ENCODE measurements at regions not wholly inside any gene's neighbourhood (a gene's known extent, or its start where the extent isn't known, plus 50 kb on each side); places are given as distances from the start of the nearest gene placed in this dataset.

DNA sequence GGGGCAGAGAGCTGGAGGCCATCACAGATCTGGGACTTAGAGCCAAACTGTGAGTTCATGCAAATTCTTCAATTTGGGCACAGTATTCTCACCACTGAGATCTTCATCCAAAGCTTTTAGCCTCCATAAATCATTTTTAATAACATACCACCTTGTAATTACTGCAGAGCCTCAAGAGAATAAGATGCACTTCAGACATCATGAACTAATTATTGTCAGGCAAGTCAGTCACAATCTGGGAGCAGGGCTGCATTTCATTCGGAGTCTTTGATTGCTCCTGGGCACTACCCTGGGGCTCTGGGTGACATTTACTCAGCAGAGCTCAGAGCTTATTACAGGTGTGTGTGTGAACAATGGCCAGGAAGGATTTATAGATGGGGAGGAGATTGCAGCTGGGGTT is 623.7 kb downstream of the PTPRU start:
- TF ChIP-seq POLR2AphosphoS5 (IDR thresholded peaks at IDR 0.05; ENCODE audit: low read depth, low read length) (no peak), TAF1 (IDR thresholded peaks at IDR 0.05; ENCODE audit: borderline replicate concordance, low read depth, low read length) (no peak), POLR2A (IDR thresholded peaks at IDR 0.05; ENCODE audit: low read depth, low read length) (no peak)
- FAIRE-seq = no peak
- DNase-seq (ENCODE audit: insufficient read length) = no peak

GRCh38 chr1:29859126-29859525 is 622.8 kb downstream of the PTPRU start:
- FAIRE-seq (no peak), DNase-seq (ENCODE audit: insufficient read length) (no peak)
- TF ChIP-seq POLR2A (IDR thresholded peaks at IDR 0.05; ENCODE audit: low read depth, low read length) = no peak
- TF ChIP-seq POLR2AphosphoS5 (IDR thresholded peaks at IDR 0.05; ENCODE audit: low read depth, low read length) = no peak
- TF ChIP-seq TAF1 (IDR thresholded peaks at IDR 0.05; ENCODE audit: borderline replicate concordance, low read depth, low read length) = no peak

- FAIRE-seq = no peak
- TF ChIP-seq POLR2AphosphoS5 (IDR thresholded peaks at IDR 0.05; ENCODE audit: low read depth, low read length) (no peak), POLR2A (IDR thresholded peaks at IDR 0.05; ENCODE audit: low read depth, low read length) (no peak), TAF1 (IDR thresholded peaks at IDR 0.05; ENCODE audit: borderline replicate concordance, low read depth, low read length) (no peak)
- DNase-seq (ENCODE audit: insufficient read length) = no peak
These were observed 622.3 kb downstream of the PTPRU start for GRCh38 chr1:29858646-29859045.

GRCh38 chr1:29856340-29857114 is 620.2 kb downstream of the PTPRU start:
- no peak for TF ChIP-seq POLR2A (IDR thresholded peaks at IDR 0.05; ENCODE audit: low read depth, low read length)
- TF ChIP-seq TAF1 (IDR thresholded peaks at IDR 0.05; ENCODE audit: borderline replicate concordance, low read depth, low read length) = no peak
- TF ChIP-seq POLR2AphosphoS5 (IDR thresholded peaks at IDR 0.05; ENCODE audit: low read depth, low read length) = no peak
- FAIRE-seq = no peak
- no peak for DNase-seq (ENCODE audit: insufficient read length)

- FAIRE-seq (no peak), DNase-seq (ENCODE audit: insufficient read length) (no peak)
- no peak for TF ChIP-seq POLR2A (IDR thresholded peaks at IDR 0.05; ENCODE audit: low read depth, low read length)
- TF ChIP-seq POLR2AphosphoS5 (IDR thresholded peaks at IDR 0.05; ENCODE audit: low read depth, low read length) = no peak
These were observed 619.3 kb downstream of the PTPRU start for GRCh38 chr1:29855561-29856160.

GRCh38 chr1:29854700-29855276 is 618.5 kb downstream of the PTPRU start:
- FAIRE-seq = no peak
- TF ChIP-seq POLR2AphosphoS5 (IDR thresholded peaks at IDR 0.05; ENCODE audit: low read depth, low read length) = no peak
- TF ChIP-seq POLR2A (IDR thresholded peaks at IDR 0.05; ENCODE audit: low read depth, low read length) = no peak
- TF ChIP-seq TAF1 (IDR thresholded peaks at IDR 0.05; ENCODE audit: borderline replicate concordance, low read depth, low read length) = no peak
- DNase-seq (ENCODE audit: insufficient read length) = no peak

DNA sequence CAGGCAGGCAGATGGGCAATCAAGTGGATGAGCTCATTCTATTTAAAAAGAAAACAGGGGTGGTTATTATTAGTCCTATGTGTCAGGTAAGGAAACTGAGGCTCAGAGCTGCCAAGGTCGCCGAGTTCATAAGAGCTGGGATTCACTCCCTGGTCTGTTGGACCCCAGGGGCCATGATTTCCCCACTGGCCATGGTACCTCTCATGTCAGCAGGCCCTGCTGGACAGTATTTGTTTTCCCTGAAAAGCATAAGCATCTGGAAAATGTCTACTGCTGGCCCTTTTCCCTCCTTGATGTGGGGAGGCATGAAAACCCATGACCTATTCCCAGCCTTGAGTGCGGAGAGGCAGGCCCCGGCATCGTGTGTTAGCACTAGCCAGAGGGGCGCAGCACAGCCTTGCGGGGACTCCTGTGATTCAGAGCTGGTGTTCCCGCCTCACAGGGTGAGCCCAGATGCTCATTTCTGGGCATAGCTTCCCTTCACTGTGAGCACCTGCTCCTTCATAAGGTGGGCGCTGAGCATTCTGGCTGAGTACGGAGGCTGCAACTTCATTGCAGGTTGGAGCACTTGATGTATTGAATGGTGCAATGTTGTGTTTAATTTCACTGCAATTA is 617.5 kb downstream of the PTPRU start:
- TF ChIP-seq POLR2A (IDR thresholded peaks at IDR 0.05; ENCODE audit: low read depth, low read length) (no peak), TAF1 (IDR thresholded peaks at IDR 0.05; ENCODE audit: borderline replicate concordance, low read depth, low read length) (no peak), POLR2AphosphoS5 (IDR thresholded peaks at IDR 0.05; ENCODE audit: low read depth, low read length) (no peak)
- no peak for DNase-seq (ENCODE audit: insufficient read length)
- no peak for FAIRE-seq

DNA sequence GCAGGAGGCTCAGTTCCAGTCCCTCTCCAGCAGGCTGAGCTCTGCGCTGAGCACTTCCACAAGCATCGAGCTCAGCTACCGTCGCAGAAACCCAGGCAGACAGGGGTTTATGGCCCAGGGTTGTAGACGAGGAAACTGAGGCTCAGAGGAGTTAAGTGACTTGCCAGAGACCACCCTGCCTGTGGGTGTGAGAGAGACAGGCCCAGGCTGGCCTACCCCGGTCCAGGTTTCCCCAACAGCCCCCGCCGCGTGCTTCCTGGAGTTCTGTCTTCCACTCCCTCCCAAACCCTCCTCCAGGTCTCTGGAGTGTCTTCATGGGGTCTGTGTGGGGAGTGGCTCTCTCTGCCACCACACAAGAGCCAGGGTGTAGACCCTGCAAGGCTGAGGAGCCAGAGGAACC is 615.9 kb downstream of the PTPRU start:
- DNase-seq (ENCODE audit: insufficient read length) (no peak), FAIRE-seq (no peak)
- no peak for TF ChIP-seq TAF1 (IDR thresholded peaks at IDR 0.05; ENCODE audit: borderline replicate concordance, low read depth, low read length)
- TF ChIP-seq POLR2AphosphoS5 (IDR thresholded peaks at IDR 0.05; ENCODE audit: low read depth, low read length) = no peak
- TF ChIP-seq POLR2A (IDR thresholded peaks at IDR 0.05; ENCODE audit: low read depth, low read length) = no peak

- FAIRE-seq = no peak
- TF ChIP-seq POLR2A (IDR thresholded peaks at IDR 0.05; ENCODE audit: low read depth, low read length) (no peak), TAF1 (IDR thresholded peaks at IDR 0.05; ENCODE audit: borderline replicate concordance, low read depth, low read length) (no peak), POLR2AphosphoS5 (IDR thresholded peaks at IDR 0.05; ENCODE audit: low read depth, low read length) (no peak)
- DNase-seq (ENCODE audit: insufficient read length) = no peak
These were observed 615.4 kb downstream of the PTPRU start for GRCh38 chr1:29851691-29852090.

- FAIRE-seq (no peak), DNase-seq (ENCODE audit: insufficient read length) (no peak)
- TF ChIP-seq POLR2AphosphoS5 (IDR thresholded peaks at IDR 0.05; ENCODE audit: low read depth, low read length) (no peak), TAF1 (IDR thresholded peaks at IDR 0.05; ENCODE audit: borderline replicate concordance, low read depth, low read length) (no peak), POLR2A (IDR thresholded peaks at IDR 0.05; ENCODE audit: low read depth, low read length) (no peak)
These were observed 613.9 kb downstream of the PTPRU start for GRCh38 chr1:29849991-29850757.
